ENCODE measurements at regions not wholly inside any gene's neighbourhood (a gene's known extent, or its start where the extent isn't known, plus 50 kb on each side); places are given as distances from the start of the nearest gene placed in this dataset.
A peak's percentile ranks its signal among the peaks of the same experiment; 100 is the strongest.

GRCh38 chr1:208405014-208405413 is 160.8 kb upstream of the PLXNA2 start:
- no peaks in the 10 kb centered on the region for H4K20me1 ChIP-seq (ENCODE audit: insufficient read depth, low read length)
- no peaks in the 10 kb centered on the region for H3K9me3 ChIP-seq (ENCODE audit: insufficient read depth, low read depth, low read length)
- H3K4me3 ChIP-seq (ENCODE audit: insufficient read depth, low read depth, low read length), result no peak overlapping the region
- H3K79me2 ChIP-seq (ENCODE audit: insufficient read depth, low read length), result no peaks in the 10 kb centered on the region
- H3K9ac ChIP-seq (ENCODE audit: low read length), result no peak overlapping the region
- Mint-ChIP-seq H3K4me3 (ENCODE audit: unreplicated experiment) (no peak overlapping the region), H3K36me3 (ENCODE audit: low read depth, unreplicated experiment) (no peaks in the 10 kb centered on the region), H3K27me3 (ENCODE audit: low read depth, unreplicated experiment) (peaks cover 3% of the 10 kb centered on the region), H3K9me3 (ENCODE audit: unreplicated experiment) (peaks cover 2% of the 10 kb centered on the region), H3K27ac (ENCODE audit: unreplicated experiment) (no peak overlapping the region), H3K4me1 (ENCODE audit: low read depth, unreplicated experiment) (no peaks in the 10 kb centered on the region)
- H3K36me3 ChIP-seq (ENCODE audit: insufficient read depth, low read length), result no peaks in the 10 kb centered on the region
- H2AFZ ChIP-seq (ENCODE audit: low read depth, low read length), result no peak overlapping the region
- H3K4me1 ChIP-seq (ENCODE audit: insufficient read depth, low read length), result no peaks in the 10 kb centered on the region
- H3K4me2 ChIP-seq (ENCODE audit: low read length), result no peak overlapping the region
- no peaks in the 10 kb centered on the region for H3K27me3 ChIP-seq (ENCODE audit: insufficient read depth, low read length)
- H3K27ac ChIP-seq (ENCODE audit: low read depth, low read length), result no peak overlapping the region
- TF ChIP-seq EZH2 (IDR thresholded peaks at IDR 0.05; ENCODE audit: insufficient read depth, low read length), result no peak
- TF ChIP-seq CTCF (IDR thresholded peaks at IDR 0.05; ENCODE audit: insufficient read depth, low read depth, low read length), result no peak
- FAIRE-seq, result no peak
- DNase-seq (ENCODE audit: low read depth), result no peak

GRCh38 chr1:208409176-208409575 is 165.0 kb upstream of the PLXNA2 start:
- Mint-ChIP-seq H3K27ac (ENCODE audit: unreplicated experiment) (no peak overlapping the region), H3K9me3 (ENCODE audit: unreplicated experiment) (no peaks in the 10 kb centered on the region), H3K4me3 (ENCODE audit: unreplicated experiment) (no peak overlapping the region), H3K27me3 (ENCODE audit: low read depth, unreplicated experiment) (peaks cover 12% of the 10 kb centered on the region), H3K4me1 (ENCODE audit: low read depth, unreplicated experiment) (no peaks in the 10 kb centered on the region), H3K36me3 (ENCODE audit: low read depth, unreplicated experiment) (no peaks in the 10 kb centered on the region)
- Histone ChIP-seq H4K20me1 (ENCODE audit: insufficient read depth, low read length) (no peaks in the 10 kb centered on the region), H2AFZ (ENCODE audit: low read depth, low read length) (no peak overlapping the region), H3K79me2 (ENCODE audit: insufficient read depth, low read length) (no peaks in the 10 kb centered on the region), H3K4me1 (ENCODE audit: insufficient read depth, low read length) (no peaks in the 10 kb centered on the region), H3K36me3 (ENCODE audit: insufficient read depth, low read length) (no peaks in the 10 kb centered on the region), H3K9me3 (ENCODE audit: insufficient read depth, low read depth, low read length) (no peaks in the 10 kb centered on the region), H3K4me3 (ENCODE audit: insufficient read depth, low read depth, low read length) (no peak overlapping the region), H3K4me2 (ENCODE audit: low read length) (no peak overlapping the region), H3K9ac (ENCODE audit: low read length) (no peak overlapping the region), H3K27ac (ENCODE audit: low read depth, low read length) (no peak overlapping the region), H3K27me3 (ENCODE audit: insufficient read depth, low read length) (no peaks in the 10 kb centered on the region)
- no peak for DNase-seq (ENCODE audit: low read depth)
- FAIRE-seq, result peak; percentile 49
- TF ChIP-seq CTCF (IDR thresholded peaks at IDR 0.05; ENCODE audit: insufficient read depth, low read depth, low read length) (no peak), EZH2 (IDR thresholded peaks at IDR 0.05; ENCODE audit: insufficient read depth, low read length) (no peak)

GRCh38 chr1:208410409-208410808 is 166.2 kb upstream of the PLXNA2 start:
- Histone ChIP-seq H3K27ac (ENCODE audit: low read depth, low read length) (no peak overlapping the region), H3K4me2 (ENCODE audit: low read length) (no peak overlapping the region), H3K36me3 (ENCODE audit: insufficient read depth, low read length) (no peaks in the 10 kb centered on the region), H2AFZ (ENCODE audit: low read depth, low read length) (no peak overlapping the region), H3K27me3 (ENCODE audit: insufficient read depth, low read length) (no peaks in the 10 kb centered on the region), H4K20me1 (ENCODE audit: insufficient read depth, low read length) (no peaks in the 10 kb centered on the region), H3K79me2 (ENCODE audit: insufficient read depth, low read length) (no peaks in the 10 kb centered on the region), H3K4me1 (ENCODE audit: insufficient read depth, low read length) (no peaks in the 10 kb centered on the region), H3K9ac (ENCODE audit: low read length) (no peak overlapping the region), H3K9me3 (ENCODE audit: insufficient read depth, low read depth, low read length) (no peaks in the 10 kb centered on the region), H3K4me3 (ENCODE audit: insufficient read depth, low read depth, low read length) (no peak overlapping the region)
- Mint-ChIP-seq H3K27me3 (ENCODE audit: low read depth, unreplicated experiment) (peaks cover 12% of the 10 kb centered on the region), H3K36me3 (ENCODE audit: low read depth, unreplicated experiment) (no peaks in the 10 kb centered on the region), H3K4me3 (ENCODE audit: unreplicated experiment) (no peak overlapping the region), H3K27ac (ENCODE audit: unreplicated experiment) (no peak overlapping the region), H3K4me1 (ENCODE audit: low read depth, unreplicated experiment) (no peaks in the 10 kb centered on the region), H3K9me3 (ENCODE audit: unreplicated experiment) (no peaks in the 10 kb centered on the region)
- no peak for DNase-seq (ENCODE audit: low read depth)
- FAIRE-seq, result no peak
- TF ChIP-seq CTCF (IDR thresholded peaks at IDR 0.05; ENCODE audit: insufficient read depth, low read depth, low read length) (no peak), EZH2 (IDR thresholded peaks at IDR 0.05; ENCODE audit: insufficient read depth, low read length) (no peak)
